ENCODE measurements at regions not wholly inside any gene's neighbourhood (a gene's known extent, or its start where the extent isn't known, plus 50 kb on each side); places are given as distances from the start of the nearest gene placed in this dataset.
"Not testable (repeated sequence)": the region's sequence is repeated elsewhere in the genome, so short reads cannot be mapped to it uniquely, and the experiment has no call there.

- Histone ChIP-seq H2AFZ (0 out of 2 replicates have a peak overlapping the region, but pooled peaks have one; percentile 27), H3K4me1 (ENCODE audit: insufficient read depth) (no peaks in the 10 kb centered on the region), H3F3A (ENCODE audit: insufficient read depth) (no peaks in the 10 kb centered on the region), H4K20me1 (ENCODE audit: insufficient read depth) (no peaks in the 10 kb centered on the region), H3K9me2 (ENCODE audit: insufficient read depth) (no peaks in the 10 kb centered on the region), H3K79me2 (ENCODE audit: insufficient read depth) (no peaks in the 10 kb centered on the region), H3K9ac (no peak overlapping the region), H3K9me3 (ENCODE audit: low read depth) (no peaks in the 10 kb centered on the region), H3K27me3 (replicated peaks; ENCODE audit: insufficient read depth) (no peaks in the 10 kb centered on the region), H3K36me3 (ENCODE audit: low read depth) (no peaks in the 10 kb centered on the region), H3K4me2 (ENCODE audit: unreplicated experiment) (peak overlapping the region; percentile 44), H3K27ac (no peak overlapping the region), H3K4me3 (no peak overlapping the region)
- peak; percentile 90 for DNase-seq
- WGBS, 2 experiments (ENCODE audit: low coverage in 1 of 2, low lambda C conversion rate in 2 of 2, missing lambda C conversion rate in 2 of 2), result 30 to 33% methylated on average over 8 to 9 of the region's 9 CpGs
- TF ChIP-seq EZH2phosphoT487 (IDR thresholded peaks at IDR 0.05; ENCODE audit: insufficient read depth, low read depth) (no peak), EZH2 (IDR thresholded peaks at IDR 0.05; ENCODE audit: insufficient read depth, poor library complexity, severe bottlenecking) (no peak)
- in situ Hi-C loops (cut with MboI), result loop anchor here (10.0 kb wide), 1 partner anchor 134 kb away; no protein-coding TSS in a partner anchor
Observed at GRCh38 chr1:21368515-21369289, 71.2 kb upstream of the NBPF3 start.

- in situ Hi-C loops (cut with MboI), result loop anchor here (10.0 kb wide), 1 partner anchor 133 kb away; no protein-coding TSS in a partner anchor
- H2AFZ ChIP-seq, result 0 out of 2 replicates have a peak overlapping the region, but pooled peaks have one; percentile 27
Observed at GRCh38 chr1:21367973-21368514, 71.9 kb upstream of the NBPF3 start.

GRCh38 chr1:21366288-21366687 is 73.6 kb upstream of the NBPF3 start:
- TF ChIP-seq EZH2phosphoT487 (IDR thresholded peaks at IDR 0.05; ENCODE audit: insufficient read depth, low read depth) (no peak), EZH2 (IDR thresholded peaks at IDR 0.05; ENCODE audit: insufficient read depth, poor library complexity, severe bottlenecking) (no peak)
- Histone ChIP-seq H3K9me3 (ENCODE audit: low read depth) (no peaks in the 10 kb centered on the region), H3K4me3 (no peak overlapping the region), H3F3A (ENCODE audit: insufficient read depth) (peaks cover 8% of the 10 kb centered on the region; the same call in 1 of the 2 replicates), H3K36me3 (ENCODE audit: low read depth) (no peaks in the 10 kb centered on the region), H3K79me2 (ENCODE audit: insufficient read depth) (no peaks in the 10 kb centered on the region), H3K27ac (no peak overlapping the region), H4K20me1 (ENCODE audit: insufficient read depth) (no peaks in the 10 kb centered on the region), H3K4me1 (ENCODE audit: insufficient read depth) (no peaks in the 10 kb centered on the region), H3K4me2 (ENCODE audit: unreplicated experiment) (no peak overlapping the region), H3K9ac (no peak overlapping the region), H2AFZ (no peak overlapping the region), H3K9me2 (ENCODE audit: insufficient read depth) (no peaks in the 10 kb centered on the region), H3K27me3 (replicated peaks; ENCODE audit: insufficient read depth) (no peaks in the 10 kb centered on the region)
- WGBS, 2 experiments (ENCODE audit: low coverage in 1 of 2, low lambda C conversion rate in 2 of 2, missing lambda C conversion rate in 2 of 2), result 50 to 52% methylated on average over 3 of the region's 3 CpGs
- no peak for DNase-seq
- in situ Hi-C loops (cut with MboI), result loop anchor here (10.0 kb wide), 1 partner anchor 131 kb away; no protein-coding TSS in a partner anchor

More at GRCh38 chr1:21367973-21368514, 71.9 kb upstream of the NBPF3 start:
- peak overlapping the region; percentile 44 for H3K4me2 ChIP-seq (ENCODE audit: unreplicated experiment)
- H3F3A ChIP-seq (ENCODE audit: insufficient read depth); H3K9me3 ChIP-seq (ENCODE audit: low read depth); H3K9ac ChIP-seq; H3K27ac ChIP-seq; H3K36me3 ChIP-seq (ENCODE audit: low read depth); DNase-seq; H3K4me3 ChIP-seq; H4K20me1 ChIP-seq (ENCODE audit: insufficient read depth); H3K9me2 ChIP-seq (ENCODE audit: insufficient read depth); H3K4me1 ChIP-seq (ENCODE audit: insufficient read depth); H3K79me2 ChIP-seq (ENCODE audit: insufficient read depth); H3K27me3 ChIP-seq (replicated peaks; ENCODE audit: insufficient read depth): not testable (repeated sequence)
- 67 to 72% methylated on average over 14 of the region's 14 CpGs for WGBS, 2 experiments (ENCODE audit: low coverage in 1 of 2, low lambda C conversion rate in 2 of 2, missing lambda C conversion rate in 2 of 2)

GRCh38 chr1:21365036-21365435 is 74.8 kb upstream of the ECE1 start:
- Histone ChIP-seq H3K27me3 (replicated peaks; ENCODE audit: insufficient read depth) (no peaks in the 10 kb centered on the region), H3K79me2 (ENCODE audit: insufficient read depth) (no peaks in the 10 kb centered on the region), H3K9me3 (ENCODE audit: low read depth) (no peaks in the 10 kb centered on the region), H3K27ac (no peak overlapping the region), H3K4me2 (ENCODE audit: unreplicated experiment) (no peak overlapping the region), H3K4me3 (no peak overlapping the region), H3K9me2 (ENCODE audit: insufficient read depth) (no peaks in the 10 kb centered on the region), H3K9ac (no peak overlapping the region), H3F3A (ENCODE audit: insufficient read depth) (peaks cover 8% of the 10 kb centered on the region; the same call in 1 of the 2 replicates), H4K20me1 (ENCODE audit: insufficient read depth) (no peaks in the 10 kb centered on the region), H3K36me3 (ENCODE audit: low read depth) (no peaks in the 10 kb centered on the region), H2AFZ (no peak overlapping the region), H3K4me1 (ENCODE audit: insufficient read depth) (no peaks in the 10 kb centered on the region)
- no peak for DNase-seq
- TF ChIP-seq EZH2 (IDR thresholded peaks at IDR 0.05; ENCODE audit: insufficient read depth, poor library complexity, severe bottlenecking) (no peak), EZH2phosphoT487 (IDR thresholded peaks at IDR 0.05; ENCODE audit: insufficient read depth, low read depth) (no peak)
- in situ Hi-C loops (cut with MboI), result loop anchor here (10.0 kb wide), 1 partner anchor 130 kb away; no protein-coding TSS in a partner anchor

All from GM23248 (cell line).